Smooth muscle cell (in vitro differentiated cells): ENCODE measurements at regions not wholly inside any gene's neighbourhood (a gene's known extent, or its start where the extent isn't known, plus 50 kb on each side); places are given as distances from the start of the nearest gene placed in this dataset.

Source experiments
- DNase-seq: peaks from one replicate; lab custom pipeline; 2025; ENCODE audit not compliant: unreplicated experiment; lab: John Stamatoyannopoulos, UW
- H2AFZ ChIP-seq: fragments of 200-600 bp; sonication (generic); 2 replicates; pipeline ENCODE4 v1.6.0; 2016; ENCODE audit warnings: antibody characterized with exemption, low read depth, mild to moderate bottlenecking
- H3F3A ChIP-seq: fragments of 200-600 bp; sonication (generic); 2 replicates; pipeline ENCODE4 v1.6.0; 2017; ENCODE audit warnings: antibody characterized with exemption, low read depth
- H3K27ac ChIP-seq: fragments of 200-600 bp; sonication (generic); 2 replicates; pipeline ENCODE4 v1.5.1; 2016; ENCODE audit warnings: low read depth, mild to moderate bottlenecking
- H3K27me3 ChIP-seq: fragments of 200-600 bp; sonication (generic); 2 replicates; pipeline ENCODE4 v1.6.1; 2016; ENCODE audit warnings: low read depth, mild to moderate bottlenecking
- H3K36me3 ChIP-seq: fragments of 200-600 bp; sonication (generic); 2 replicates; pipeline ENCODE4 v1.5.1; 2016; ENCODE audit warnings: low read depth
- H3K4me1 ChIP-seq: fragments of 200-600 bp; sonication (generic); 2 replicates; pipeline ENCODE4 v1.5.1; 2016; ENCODE audit warnings: low read depth
- H3K4me2 ChIP-seq: fragments of 200-600 bp; sonication (generic); 2 replicates; pipeline ENCODE4 v1.6.0; 2016; ENCODE audit warnings: mild to moderate bottlenecking
- H3K4me3 ChIP-seq: fragments of 200-600 bp; sonication (generic); 2 replicates; pipeline ENCODE4 v1.5.1; 2016; ENCODE audit warnings: mild to moderate bottlenecking
- H3K79me2 ChIP-seq: fragments of 200-600 bp; sonication (generic); 2 replicates; pipeline ENCODE4 v1.6.0; 2016; ENCODE audit warnings: low read depth, mild to moderate bottlenecking
- H3K9ac ChIP-seq: fragments of 200-600 bp; sonication (generic); 2 replicates; pipeline ENCODE4 v1.6.0; 2016; ENCODE audit warnings: low read depth
- H3K9me3 ChIP-seq: fragments of 200-600 bp; sonication (generic); replicated peaks from 2 replicates; pipeline ENCODE4 v1.5.1; 2016; ENCODE audit warnings: low read depth
- H4K20me1 ChIP-seq: fragments of 200-600 bp; sonication (generic); 2 replicates; pipeline ENCODE4 v1.6.0; 2016; ENCODE audit warnings: low read depth
- WGBS: methylation state at CpG from one replicate; pipeline ENCODE4 v1.1.7; 2016; ENCODE audit warnings: low lambda C conversion rate; 5-methylcytosine and 5-hydroxymethylcytosine counted together
- TF ChIP-seq, protein P1 (sequence below): fragments of 200-600 bp; sonication (generic); IDR thresholded peaks from 2 replicates; pipeline ENCODE4 v1.5.1; 2017; ENCODE audit warnings: borderline replicate concordance, mild to moderate bottlenecking, antibody characterized with exemption; ENCODE audit not compliant: insufficient read depth, poor library complexity, severe bottlenecking

DNA sequence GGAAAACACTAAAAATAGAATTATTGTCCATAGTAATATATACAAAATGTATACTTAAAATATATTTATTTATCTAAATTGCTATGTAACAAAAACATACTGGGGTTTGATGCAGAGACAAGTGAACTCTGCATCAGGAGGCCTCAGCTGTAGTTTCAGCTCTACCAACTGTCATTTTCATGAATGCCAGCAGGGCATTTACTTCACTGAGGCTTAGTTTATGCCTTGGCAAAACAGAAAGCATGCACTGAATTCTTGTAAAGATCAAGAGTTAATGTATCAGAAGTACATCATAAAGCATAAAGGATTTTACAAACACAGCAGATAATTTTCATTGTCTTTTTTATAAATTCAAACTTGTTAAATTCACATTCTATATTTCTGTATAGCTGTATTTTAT lies 577.0 kb downstream of the C4orf33 start:
- no peak for DNase-seq
- H3K4me1 ChIP-seq: no peaks in the 10 kb centered on the region
- H3F3A ChIP-seq: no peaks in the 10 kb centered on the region
- H3K27ac ChIP-seq: no peak overlapping the region
- H2AFZ ChIP-seq: no peak overlapping the region
- H3K9ac ChIP-seq: no peak overlapping the region
- no peaks in the 10 kb centered on the region for H3K9me3 ChIP-seq
- H3K79me2 ChIP-seq: no peaks in the 10 kb centered on the region
- H4K20me1 ChIP-seq: no peaks in the 10 kb centered on the region
- no peak overlapping the region for H3K4me2 ChIP-seq
- H3K27me3 ChIP-seq: no peaks in the 10 kb centered on the region
- no peak overlapping the region for H3K4me3 ChIP-seq
- H3K36me3 ChIP-seq: no peaks in the 10 kb centered on the region
- TF ChIP-seq, protein P1, sequence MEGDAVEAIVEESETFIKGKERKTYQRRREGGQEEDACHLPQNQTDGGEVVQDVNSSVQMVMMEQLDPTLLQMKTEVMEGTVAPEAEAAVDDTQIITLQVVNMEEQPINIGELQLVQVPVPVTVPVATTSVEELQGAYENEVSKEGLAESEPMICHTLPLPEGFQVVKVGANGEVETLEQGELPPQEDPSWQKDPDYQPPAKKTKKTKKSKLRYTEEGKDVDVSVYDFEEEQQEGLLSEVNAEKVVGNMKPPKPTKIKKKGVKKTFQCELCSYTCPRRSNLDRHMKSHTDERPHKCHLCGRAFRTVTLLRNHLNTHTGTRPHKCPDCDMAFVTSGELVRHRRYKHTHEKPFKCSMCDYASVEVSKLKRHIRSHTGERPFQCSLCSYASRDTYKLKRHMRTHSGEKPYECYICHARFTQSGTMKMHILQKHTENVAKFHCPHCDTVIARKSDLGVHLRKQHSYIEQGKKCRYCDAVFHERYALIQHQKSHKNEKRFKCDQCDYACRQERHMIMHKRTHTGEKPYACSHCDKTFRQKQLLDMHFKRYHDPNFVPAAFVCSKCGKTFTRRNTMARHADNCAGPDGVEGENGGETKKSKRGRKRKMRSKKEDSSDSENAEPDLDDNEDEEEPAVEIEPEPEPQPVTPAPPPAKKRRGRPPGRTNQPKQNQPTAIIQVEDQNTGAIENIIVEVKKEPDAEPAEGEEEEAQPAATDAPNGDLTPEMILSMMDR: no peak

DNA sequence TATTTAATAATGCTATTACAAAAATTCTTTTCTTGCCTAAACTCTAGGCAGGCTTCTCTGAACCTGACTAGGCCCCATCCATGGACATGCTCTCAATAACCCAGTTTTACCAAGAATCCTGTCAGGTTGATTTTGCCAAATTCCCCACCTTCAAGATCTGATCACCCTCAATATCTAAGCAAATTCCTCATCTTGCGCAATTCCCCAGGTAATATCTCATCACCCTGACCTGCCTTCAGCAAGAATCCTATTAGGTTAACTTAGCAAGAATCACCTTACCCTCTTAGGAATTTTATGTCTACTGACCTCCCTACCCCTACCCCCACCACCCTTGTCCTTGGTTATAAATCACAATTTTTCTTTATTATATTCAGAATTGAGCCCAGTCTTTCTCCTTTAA lies 579.1 kb downstream of the C4orf33 start:
- H3K27me3 ChIP-seq: no peaks in the 10 kb centered on the region
- H3K4me1 ChIP-seq: no peaks in the 10 kb centered on the region
- H2AFZ ChIP-seq: no peak overlapping the region
- no peaks in the 10 kb centered on the region for H4K20me1 ChIP-seq
- H3K9me3 ChIP-seq: no peaks in the 10 kb centered on the region
- H3K79me2 ChIP-seq: no peaks in the 10 kb centered on the region
- H3K36me3 ChIP-seq: no peaks in the 10 kb centered on the region
- TF ChIP-seq, protein P1: no peak
- no peak for DNase-seq
- no peak overlapping the region for H3K4me3 ChIP-seq
- no peaks in the 10 kb centered on the region for H3F3A ChIP-seq
- 100% methylated on average over 1 of the region's 1 CpG for WGBS
- no peak overlapping the region for H3K27ac ChIP-seq
- H3K9ac ChIP-seq: no peak overlapping the region
- no peak overlapping the region for H3K4me2 ChIP-seq

DNA sequence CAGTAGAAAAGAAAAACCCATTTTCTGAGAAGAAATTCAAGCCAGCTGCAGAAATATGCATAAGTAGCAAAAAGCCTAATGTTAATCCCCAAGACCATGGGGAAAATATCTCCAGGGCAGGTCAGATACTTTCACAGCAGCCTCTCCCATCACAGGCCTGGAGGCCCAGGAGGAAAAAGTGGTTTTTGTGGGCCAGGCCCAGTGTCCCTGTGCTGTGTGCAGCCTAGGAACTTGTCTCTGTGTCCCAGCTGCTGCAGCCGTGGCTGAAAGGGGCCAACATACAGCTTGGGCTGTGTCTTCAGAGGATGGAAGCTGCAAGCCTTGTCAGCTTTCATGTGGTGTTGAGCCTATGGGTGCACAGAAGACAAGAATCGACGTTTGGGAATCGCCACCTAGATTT lies 581.0 kb downstream of the C4orf33 start:
- no peaks in the 10 kb centered on the region for H3K36me3 ChIP-seq
- H3K27me3 ChIP-seq: no peaks in the 10 kb centered on the region
- no peaks in the 10 kb centered on the region for H3F3A ChIP-seq
- H3K9me3 ChIP-seq: no peaks in the 10 kb centered on the region
- no peak overlapping the region for H3K27ac ChIP-seq
- TF ChIP-seq, protein P1: no peak
- H3K9ac ChIP-seq: no peak overlapping the region
- H3K79me2 ChIP-seq: no peaks in the 10 kb centered on the region
- no peaks in the 10 kb centered on the region for H4K20me1 ChIP-seq
- no peak for DNase-seq
- H3K4me3 ChIP-seq: no peak overlapping the region
- 87% methylated on average over 4 of the region's 4 CpGs for WGBS
- H3K4me2 ChIP-seq: no peak overlapping the region
- H2AFZ ChIP-seq: no peak overlapping the region
- H3K4me1 ChIP-seq: no peaks in the 10 kb centered on the region

DNA sequence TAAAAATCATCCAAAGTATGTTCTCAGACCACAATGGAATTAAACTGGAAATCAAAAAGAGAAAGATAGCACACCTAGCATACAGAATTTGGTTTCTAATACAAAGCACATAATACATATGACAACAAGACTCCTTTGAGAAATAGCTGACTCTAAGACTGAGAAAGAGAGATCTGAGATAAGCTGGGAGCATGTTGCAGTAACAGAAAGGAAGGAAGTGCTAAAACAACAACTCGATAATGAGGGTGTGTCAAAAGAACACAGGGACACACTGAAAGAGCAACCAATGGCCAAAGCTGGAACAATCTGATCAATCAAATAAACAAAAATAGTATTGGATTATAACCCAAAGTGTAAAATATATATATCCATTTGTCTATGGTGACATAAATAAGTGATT lies 586.6 kb downstream of the C4orf33 start:
- H3K4me1 ChIP-seq: no peaks in the 10 kb centered on the region
- H4K20me1 ChIP-seq: no peaks in the 10 kb centered on the region
- no peak overlapping the region for H3K4me2 ChIP-seq
- no peaks in the 10 kb centered on the region for H3K79me2 ChIP-seq
- no peak for DNase-seq
- no peaks in the 10 kb centered on the region for H3F3A ChIP-seq
- H3K27me3 ChIP-seq: no peaks in the 10 kb centered on the region
- H2AFZ ChIP-seq: no peak overlapping the region
- 62% methylated on average over 1 of the region's 1 CpG for WGBS
- no peaks in the 10 kb centered on the region for H3K9me3 ChIP-seq
- H3K36me3 ChIP-seq: no peaks in the 10 kb centered on the region
- H3K4me3 ChIP-seq: no peak overlapping the region
- TF ChIP-seq, protein P1: no peak
- H3K9ac ChIP-seq: no peak overlapping the region
- H3K27ac ChIP-seq: no peak overlapping the region
